OCI-LY7 (cell line): ENCODE measurements at regions not wholly inside any gene's neighbourhood (a gene's known extent, or its start where the extent isn't known, plus 50 kb on each side); places are given as distances from the start of the nearest gene placed in this dataset.

Source experiments
- BruUV-seq: library from RNA; stranded (reverse); fragments of 400-500 nt; replicated peaks from 2 replicates; lab custom pipeline; 2021; lab: Mats Ljungman, UMichigan
- CTCF ChIA-PET: fragments of 300-600 bp; sonication (Branson Sonifier 250); formaldehyde crosslinking; loops from one replicate; lab custom pipeline; 2022; ENCODE audit warnings: antibody characterized with exemption; ENCODE audit not compliant: unreplicated experiment; lab: Charles Lee
- POLR2A ChIA-PET: fragments of 300-600 bp; sonication (Branson Sonifier 250); formaldehyde crosslinking; loops from one replicate; lab custom pipeline; 2022; ENCODE audit warnings: antibody characterized with exemption; lab: Charles Lee
- DNase-seq: peaks from one replicate; pipeline ENCODE4 v3.0.0-alpha.2; 2015; ENCODE audit warnings: low spot score
- H2AFZ ChIP-seq: fragments of 200-600 bp; sonication (generic), shearing (Covaris generic); 2 replicates; pipeline ENCODE4 v1.6.1; 2014; ENCODE audit warnings: mild to moderate bottlenecking, antibody characterized with exemption, low read length, moderate library complexity
- H3K27ac ChIP-seq: fragments of 200-600 bp; sonication (generic); 2 replicates; pipeline ENCODE4 v1.5.1; 2014; ENCODE audit warnings: mixed run types, low read depth, mild to moderate bottlenecking, moderate library complexity, low read length, inconsistent platforms; ENCODE audit not compliant: poor library complexity, severe bottlenecking
- H3K36me3 ChIP-seq: fragments of 200-600 bp; sonication (generic); 2 replicates; pipeline ENCODE4 v1.6.1; 2014; ENCODE audit warnings: mild to moderate bottlenecking, antibody characterized with exemption, low read length, moderate library complexity, mixed read lengths; ENCODE audit not compliant: insufficient read depth
- H3K4me1 ChIP-seq: fragments of 200-600 bp; sonication (generic); 2 replicates; pipeline ENCODE4 v1.5.1; 2014; ENCODE audit warnings: mild to moderate bottlenecking, low read length; ENCODE audit not compliant: insufficient read depth, poor library complexity, severe bottlenecking
- H3K4me2 ChIP-seq: fragments of 200-600 bp; sonication (generic); 2 replicates; pipeline ENCODE4 v1.6.1; 2014; ENCODE audit warnings: mild to moderate bottlenecking, low read length
- H3K4me3 ChIP-seq: fragments of 200-600 bp; sonication (generic); 2 replicates; pipeline ENCODE4 v1.5.1; 2014; ENCODE audit warnings: mild to moderate bottlenecking, low read depth, low read length; ENCODE audit not compliant: poor library complexity, severe bottlenecking
- H3K79me2 ChIP-seq: fragments of 200-600 bp; sonication (generic); 2 replicates; pipeline ENCODE4 v1.6.1; 2016; ENCODE audit warnings: low read depth, mild to moderate bottlenecking, low read length, moderate library complexity, mixed read lengths; ENCODE audit not compliant: insufficient read depth
- H3K9me2 ChIP-seq: fragments of 200-600 bp; sonication (generic); 2 replicates; pipeline ENCODE4 v1.6.1; 2016; ENCODE audit warnings: mild to moderate bottlenecking, low read length, mixed read lengths; ENCODE audit not compliant: insufficient read depth
- H3K9me3 ChIP-seq: fragments of 200-600 bp; sonication (generic); 2 replicates; pipeline ENCODE4 v1.6.1; 2014; ENCODE audit warnings: mild to moderate bottlenecking, mixed run types, low read length, mixed read lengths
- H4K20me1 ChIP-seq: fragments of 200-600 bp; sonication (generic); 2 replicates; pipeline ENCODE4 v1.6.1; 2014; ENCODE audit warnings: mild to moderate bottlenecking, antibody characterized with exemption, low read length, moderate library complexity, mixed read lengths; ENCODE audit not compliant: insufficient read depth
- CTCF ChIP-seq: fragments of 200-600 bp; sonication (generic); conservative IDR thresholded peaks from 2 replicates; pipeline ENCODE4 v1.5.1; 2014; ENCODE audit warnings: mild to moderate bottlenecking, antibody characterized with exemption, low read length, moderate library complexity, mixed read lengths
- EZH2phosphoT487 ChIP-seq: fragments of 200-600 bp; sonication (generic); IDR thresholded peaks from 2 replicates; pipeline ENCODE4 v1.6.1; 2018; ENCODE audit warnings: low read depth, borderline replicate concordance, mild to moderate bottlenecking, mixed run types, antibody characterized with exemption, low read length, moderate library complexity, mixed read lengths
- intact Hi-C: fragments of 100-400 bp; cut with micrococcal nuclease; formaldehyde crosslinking; loops from one replicate; pipeline ENCODE4 v1.10.0; 2022; ENCODE audit not compliant: unreplicated experiment

GRCh38 chr15:88980498-88980897 lies 67.3 kb upstream of the MFGE8 start:
- Histone ChIP-seq H3K9me2 (no peaks in the 10 kb centered on the region), H3K4me3 (no peak overlapping the region), H3K27ac (no peak overlapping the region), H3K36me3 (no peaks in the 10 kb centered on the region), H3K79me2 (no peaks in the 10 kb centered on the region), H3K9me3 (no peaks in the 10 kb centered on the region), H4K20me1 (no peaks in the 10 kb centered on the region), H3K4me2 (no peak overlapping the region), H3K4me1 (peaks cover 17% of the 10 kb centered on the region), H2AFZ (no peak overlapping the region)
- POLR2A ChIA-PET = interaction anchor here (1.3 kb wide), 1 partner anchor 26 kb away, joined by 3 read pairs; no protein-coding TSS in a partner anchor
- intact Hi-C loops = no loop called here
- CTCF ChIA-PET = no interaction called here
- no peak for DNase-seq
- BruUV-seq = no TSS peak
- no peak for TF ChIP-seq CTCF
- no peak for TF ChIP-seq EZH2phosphoT487

- CTCF ChIA-PET = no interaction called here
- Histone ChIP-seq H3K27ac (no peak overlapping the region), H3K36me3 (no peaks in the 10 kb centered on the region)
These were observed 68.4 kb upstream of the MFGE8 start for GRCh38 chr15:88981244-88982215.

More at GRCh38 chr15:88981244-88982215, 68.4 kb upstream of the MFGE8 start:
- Histone ChIP-seq H3K4me1 (peaks cover 17% of the 10 kb centered on the region), H2AFZ (no peak overlapping the region), H4K20me1 (no peaks in the 10 kb centered on the region), H3K4me3 (no peak overlapping the region), H3K4me2 (no peak overlapping the region), H3K9me3 (no peaks in the 10 kb centered on the region), H3K9me2 (no peaks in the 10 kb centered on the region), H3K79me2 (no peaks in the 10 kb centered on the region)
- POLR2A ChIA-PET = interaction anchor here (0.5 to 1.1 kb wide), 3 partner anchors 12 to 22 kb away, joined by 3 read pairs; no protein-coding TSS in a partner anchor
- TF ChIP-seq EZH2phosphoT487 (no peak), CTCF (no peak)
- no peak for DNase-seq
- no TSS peak for BruUV-seq
- intact Hi-C loops = loop anchor here (2.0 kb wide), 1 partner anchor 21 kb away; no protein-coding TSS in a partner anchor
